ENCODE measurements at regions not wholly inside any gene's neighbourhood (a gene's known extent, or its start where the extent isn't known, plus 50 kb on each side); places are given as distances from the start of the nearest gene placed in this dataset.

- DNase-seq: no peak
Observed at GRCh38 chr15:96415513-96416217, 85.2 kb downstream of the NR2F2 start.

GRCh38 chr15:96416218-96416933 is 85.9 kb downstream of the NR2F2 start:
- DNase-seq: no peak

GRCh38 chr15:96416934-96417759 is 86.6 kb downstream of the NR2F2 start:
- no peak for DNase-seq

DNA sequence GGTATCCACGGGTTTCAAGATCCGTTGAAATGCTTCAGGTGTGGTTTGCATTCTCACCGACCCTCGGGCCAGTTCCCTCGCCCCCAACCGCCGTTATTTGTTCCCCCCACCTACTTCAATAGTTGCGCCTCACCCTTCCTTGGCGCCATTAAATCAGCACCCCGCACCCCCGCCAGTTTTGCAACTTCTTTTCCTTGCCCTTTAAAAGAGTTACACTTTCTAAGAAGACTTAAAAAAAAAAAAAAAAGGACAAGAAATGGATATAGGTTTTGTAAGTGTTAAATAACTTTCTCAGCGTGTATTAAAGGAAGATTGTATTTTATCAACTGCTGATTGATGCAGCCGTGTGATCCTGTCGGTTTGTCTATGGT is 87.2 kb downstream of the NR2F2 start:
- no peak for DNase-seq

DNA sequence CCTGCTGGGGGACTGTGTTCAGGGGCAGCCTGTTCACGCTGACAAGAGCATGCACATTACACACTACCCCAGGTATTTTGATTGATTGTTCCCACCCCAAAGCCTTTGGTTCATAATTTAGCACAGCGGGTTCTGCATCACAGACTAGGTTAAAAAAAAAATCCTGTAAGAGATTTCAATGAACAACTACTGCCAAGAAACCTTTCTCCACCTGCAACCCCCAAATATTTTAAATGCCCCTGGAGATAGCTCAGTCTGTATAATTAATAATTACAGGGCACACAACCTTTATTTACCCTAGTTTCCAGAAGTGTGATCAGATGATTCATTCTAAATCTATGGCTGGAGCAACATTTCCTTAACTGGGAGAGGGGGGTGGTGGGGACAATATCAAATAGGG is 87.6 kb downstream of the NR2F2 start:
- DNase-seq: no peak

- no peak for DNase-seq
Observed at GRCh38 chr15:96421178-96421601, 90.7 kb downstream of the NR2F2 start.

DNA sequence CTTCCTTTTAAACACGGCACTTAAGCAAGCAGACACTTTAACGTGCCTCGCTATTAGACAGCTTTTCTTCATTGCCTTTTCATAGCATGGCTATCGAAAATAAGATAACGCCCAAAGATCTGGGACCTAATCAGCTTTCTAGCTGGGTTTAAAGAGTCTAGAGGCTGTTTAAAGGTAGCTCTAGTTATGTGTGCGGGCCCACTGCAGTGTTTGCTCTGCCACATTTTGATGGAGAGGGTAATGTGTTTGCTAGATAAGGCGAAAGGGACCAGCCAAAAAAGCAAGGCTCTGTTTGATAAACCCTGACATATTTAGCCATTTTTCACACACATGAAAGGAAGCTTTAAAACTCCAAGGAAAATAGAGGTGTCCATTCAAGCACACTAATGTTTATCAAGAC is 91.6 kb downstream of the NR2F2 start:
- no peak for DNase-seq

- DNase-seq: no peak
Observed at GRCh38 chr15:96424674-96425073, 94.2 kb downstream of the NR2F2 start.

- no peak for DNase-seq
Observed at GRCh38 chr15:96428742-96429141, 98.2 kb downstream of the NR2F2 start.

- no peak for DNase-seq
Observed at GRCh38 chr15:96431786-96432185, 101.3 kb downstream of the NR2F2 start.

DNA sequence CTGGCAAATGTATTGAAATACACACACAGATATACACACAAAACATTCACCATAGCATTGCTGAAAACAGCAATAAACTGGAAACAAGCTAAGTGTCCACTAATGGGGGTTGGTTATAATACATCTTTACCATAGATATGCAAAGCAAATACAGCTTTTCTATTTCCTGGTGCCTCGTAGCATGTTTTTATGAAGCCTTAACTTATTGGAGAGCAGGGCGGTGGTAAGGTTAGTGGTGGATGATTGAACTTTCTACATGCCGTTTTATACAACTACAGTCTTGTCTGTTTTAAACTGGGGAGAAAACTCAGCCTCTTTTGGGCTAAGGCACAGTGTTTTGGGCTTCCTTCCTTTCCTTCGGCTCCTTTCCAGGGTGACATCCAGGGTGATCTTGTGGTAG is 104.5 kb downstream of the NR2F2 start:
- no peak for DNase-seq

GRCh38 chr15:96435841-96436240 is 105.3 kb downstream of the NR2F2 start:
- no peak for DNase-seq

DNA sequence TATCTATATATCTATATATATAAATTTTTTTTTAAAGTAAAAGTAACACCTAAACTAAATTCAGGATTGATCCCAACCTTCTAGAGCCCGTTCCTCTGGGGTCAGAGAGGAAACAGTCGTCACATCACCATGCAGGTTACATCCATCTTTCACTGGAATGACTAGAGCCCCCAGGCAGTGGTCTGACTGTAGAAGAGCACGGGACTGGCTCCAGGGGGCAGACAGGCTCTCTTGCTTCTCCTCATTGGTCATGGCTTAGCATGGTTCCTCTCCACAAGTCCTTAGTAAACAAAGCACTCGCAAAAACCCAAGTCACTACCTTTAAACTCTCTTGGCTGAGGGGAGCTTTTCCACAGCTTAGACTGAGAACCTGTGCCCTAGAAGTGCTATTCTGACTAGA is 110.5 kb downstream of the NR2F2 start:
- DNase-seq: no peak

- DNase-seq: no peak
Observed at GRCh38 chr15:96442076-96442475, 111.6 kb downstream of the NR2F2 start.

DNA sequence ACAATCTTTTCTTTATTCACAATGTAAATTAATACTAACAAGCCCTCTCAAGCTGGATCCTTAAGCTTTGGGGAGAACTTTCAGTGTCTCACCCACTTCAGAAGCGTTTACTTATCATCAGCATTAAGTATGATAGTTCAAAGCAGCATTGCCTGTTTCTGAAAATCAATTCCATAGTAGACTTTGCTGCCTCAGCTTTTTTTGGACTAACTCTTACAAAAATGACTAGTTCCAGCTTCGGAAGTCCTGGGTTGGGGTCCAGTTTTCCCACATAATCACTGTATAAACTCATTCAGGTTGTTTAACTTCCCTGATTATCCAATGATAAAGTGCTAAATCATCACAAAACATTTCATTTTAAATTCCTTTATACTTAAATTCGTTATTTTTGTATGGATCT is 114.4 kb downstream of the NR2F2 start:
- DNase-seq: no peak

- DNase-seq: no peak
Observed at GRCh38 chr15:96448923-96449322, 118.4 kb downstream of the NR2F2 start.

DNA sequence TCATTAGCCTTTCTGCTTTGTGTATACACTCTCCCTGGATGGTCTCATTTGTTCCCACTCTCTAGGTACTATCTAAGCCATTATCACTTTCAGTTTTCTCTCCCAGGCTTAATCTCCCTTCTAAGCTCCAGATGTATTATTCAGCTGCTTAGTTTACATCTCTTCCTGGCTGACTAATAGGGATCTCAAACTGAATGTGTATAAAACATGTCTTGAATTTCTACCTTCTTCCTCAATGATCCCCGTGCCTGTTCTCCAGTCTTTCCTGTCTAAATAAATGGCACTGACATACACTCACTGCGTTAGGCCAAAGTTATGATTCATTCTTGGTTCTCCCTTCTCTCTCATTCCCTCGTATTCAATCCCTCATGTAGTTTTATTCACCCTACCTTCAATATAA is 127.3 kb downstream of the NR2F2 start:
- no peak for DNase-seq

DNA sequence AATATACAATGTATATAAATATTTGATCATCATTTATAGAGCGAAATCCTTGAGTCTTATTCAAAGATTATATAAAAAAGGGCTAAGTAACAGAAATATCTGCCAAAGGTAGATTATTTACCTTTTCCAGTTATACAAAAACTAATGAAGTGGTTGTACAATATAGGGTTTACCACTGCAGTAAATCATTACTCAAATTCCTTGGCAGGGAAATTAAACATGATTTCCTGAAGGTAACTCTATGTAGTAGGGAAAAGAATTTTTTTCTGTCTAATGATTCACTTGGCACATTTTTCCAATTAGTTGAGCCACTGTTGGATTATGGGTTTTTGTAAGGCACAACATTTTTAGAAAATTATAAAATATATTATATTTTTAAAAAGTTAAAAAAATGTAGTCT is 129.6 kb downstream of the NR2F2 start:
- DNase-seq: no peak

DNA sequence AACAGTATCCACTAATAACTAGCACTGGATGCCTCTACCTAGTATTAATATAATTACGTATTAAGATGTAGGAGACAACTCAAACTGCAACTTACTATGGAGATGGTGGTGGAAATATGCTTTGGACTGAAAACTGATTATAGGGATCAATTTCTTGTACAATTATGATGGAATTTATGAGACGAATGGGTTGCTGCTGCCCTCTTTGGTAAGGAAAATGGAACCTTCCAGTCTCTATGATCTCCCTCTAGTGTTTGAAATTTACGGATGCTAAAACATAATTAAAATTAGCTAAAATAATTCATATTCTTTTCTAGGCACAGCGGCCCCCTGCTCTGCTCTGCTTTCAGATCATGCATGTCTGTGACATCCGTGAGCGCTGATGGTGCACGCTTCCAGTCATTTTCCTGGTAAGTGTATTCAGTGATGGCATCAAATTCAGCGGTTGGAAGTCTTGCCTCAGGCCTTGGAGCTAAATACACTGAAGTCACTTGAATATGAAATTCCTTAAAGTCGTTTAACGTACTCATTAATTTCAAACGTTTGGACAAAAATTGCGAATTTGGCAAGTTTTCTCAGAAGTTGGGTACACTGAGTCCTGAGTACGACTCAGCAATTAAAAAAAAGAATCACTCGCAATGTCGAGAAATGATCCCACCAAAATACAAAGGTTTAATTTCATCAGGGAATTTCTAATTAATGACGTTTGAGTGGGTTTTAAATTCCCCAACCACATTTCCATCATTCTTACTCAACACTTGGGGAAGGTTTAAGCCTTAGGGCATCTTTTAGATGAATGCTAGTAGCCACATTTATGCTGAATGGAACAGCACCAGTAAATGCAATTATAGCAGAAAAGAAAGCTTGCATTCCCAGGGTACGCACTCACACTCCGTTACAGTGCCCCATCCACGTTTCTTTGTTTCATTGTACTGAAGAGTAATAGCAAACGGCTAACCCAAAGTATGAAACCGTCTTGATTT is 132.6 kb downstream of the NR2F2 start:
- no peak for DNase-seq

DNA sequence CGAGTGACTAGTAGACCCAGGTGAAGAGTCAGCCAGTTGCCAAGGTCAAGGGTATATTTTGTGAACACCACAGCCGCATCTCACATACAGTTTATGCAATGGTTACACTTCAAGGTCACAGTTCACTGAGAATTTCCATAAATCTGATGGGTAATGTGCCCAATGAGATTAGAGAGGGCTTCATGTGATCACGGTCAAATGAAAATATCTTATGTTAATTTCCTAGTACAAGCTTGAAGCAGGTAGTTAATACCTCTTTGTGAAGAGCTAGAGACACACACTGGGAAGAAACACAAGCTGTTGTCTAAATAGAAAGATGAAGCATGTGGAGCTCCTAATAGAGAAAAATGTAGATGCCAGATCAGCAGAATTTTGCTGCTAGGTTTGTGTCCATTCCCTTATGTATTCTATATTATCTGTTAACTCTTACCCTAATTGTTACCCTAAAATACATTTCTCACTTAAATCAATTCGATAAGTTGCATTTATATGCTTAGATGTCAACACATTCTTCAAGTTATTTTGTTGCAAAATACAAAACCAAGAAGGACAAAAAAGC is 136.0 kb downstream of the NR2F2 start:
- no peak for DNase-seq

DNA sequence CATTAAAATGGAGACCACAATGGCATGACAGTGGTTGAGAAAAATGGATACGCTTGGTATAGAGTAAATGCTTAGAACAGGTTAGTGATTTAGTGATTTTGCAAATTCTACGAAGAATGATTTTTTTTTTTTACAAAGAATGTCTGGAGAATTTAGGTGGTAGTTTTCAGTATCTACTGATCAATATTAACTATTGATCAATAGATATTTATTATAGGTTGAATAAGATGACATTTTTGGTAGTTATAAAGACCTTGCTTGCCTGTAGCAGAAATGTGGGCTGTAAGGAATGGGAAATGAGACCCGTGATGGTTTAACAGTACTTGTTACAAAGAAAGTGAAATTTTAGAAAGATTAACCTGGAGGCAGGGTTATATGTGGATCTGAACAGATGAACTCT is 137.5 kb downstream of the NR2F2 start:
- no peak for DNase-seq

GRCh38 chr15:96470681-96471310 is 140.3 kb downstream of the NR2F2 start:
- no peak for DNase-seq
